Mesendoderm (in vitro differentiated cells): ENCODE measurements at regions not wholly inside any gene's neighbourhood (a gene's known extent, or its start where the extent isn't known, plus 50 kb on each side); places are given as distances from the start of the nearest gene placed in this dataset.
"Not testable (repeated sequence)": the region's sequence is repeated elsewhere in the genome, so short reads cannot be mapped to it uniquely, and the experiment has no call there.

Experiments used
- DNase-seq: peaks from one replicate; pipeline ENCODE4 v3.0.0; 2013
- H2AK5ac ChIP-seq: 2 replicates; pipeline ENCODE4 v1.6.1; 2013; ENCODE audit warnings: low read length, inconsistent platforms
- H2BK120ac ChIP-seq: 2 replicates; pipeline ENCODE4 v1.6.1; 2013; ENCODE audit warnings: low read depth, mild to moderate bottlenecking, low read length, moderate library complexity, mixed read lengths
- H2BK15ac ChIP-seq: replicated peaks from 2 replicates; pipeline ENCODE4 v1.6.1; 2013; ENCODE audit warnings: low read depth, mild to moderate bottlenecking, moderate library complexity
- H2BK5ac ChIP-seq: 2 replicates; pipeline ENCODE4 v1.6.1; 2013; ENCODE audit warnings: low read length, inconsistent platforms
- H3K18ac ChIP-seq: 2 replicates; pipeline ENCODE4 v1.6.1; 2013; ENCODE audit warnings: mild to moderate bottlenecking, low read length, mixed read lengths
- H3K23ac ChIP-seq: one replicate; pipeline ENCODE4 v1.6.1; 2013; ENCODE audit warnings: low read length
- H3K27ac ChIP-seq: 2 replicates; pipeline ENCODE4 v1.5.1; 2013; ENCODE audit warnings: low read depth, mild to moderate bottlenecking, inconsistent platforms, low read length, moderate library complexity
- H3K27me3 ChIP-seq: 2 replicates; pipeline ENCODE4 v1.6.1; 2013; ENCODE audit warnings: low read length, control low read depth, mild to moderate bottlenecking, inconsistent platforms; ENCODE audit not compliant: insufficient read depth, poor library complexity
- H3K36me3 ChIP-seq: 2 replicates; pipeline ENCODE4 v1.6.1; 2013; ENCODE audit warnings: low read length, inconsistent platforms; ENCODE audit not compliant: control insufficient read depth, insufficient read depth
- H3K4ac ChIP-seq: one replicate; pipeline ENCODE4 v1.6.1; 2013; ENCODE audit warnings: low read depth, mild to moderate bottlenecking, low read length, moderate library complexity
- H3K4me1 ChIP-seq: 2 replicates; pipeline ENCODE4 v1.6.1; 2013; ENCODE audit warnings: low read depth, low read length, inconsistent platforms; ENCODE audit not compliant: control insufficient read depth
- H3K4me2 ChIP-seq: 2 replicates; pipeline ENCODE4 v1.6.1; 2013; ENCODE audit warnings: low read length
- H3K4me3 ChIP-seq: 2 replicates; pipeline ENCODE4 v1.5.1; 2013; ENCODE audit warnings: mild to moderate bottlenecking, low read length
- H3K56ac ChIP-seq: one replicate; pipeline ENCODE4 v1.6.1; 2013; ENCODE audit warnings: low read length
- H3K79me1 ChIP-seq: 2 replicates; pipeline ENCODE4 v1.6.1; 2013; ENCODE audit warnings: low read length, inconsistent platforms
- H3K79me2 ChIP-seq: 2 replicates; pipeline ENCODE4 v1.6.1; 2013; ENCODE audit warnings: mild to moderate bottlenecking, low read length; ENCODE audit not compliant: control insufficient read depth, insufficient read depth
- H3K9ac ChIP-seq: 2 replicates; pipeline ENCODE4 v1.6.1; 2013; ENCODE audit warnings: low read length, inconsistent platforms
- H4K5ac ChIP-seq: one replicate; pipeline ENCODE4 v1.6.1; 2013; ENCODE audit warnings: low read length
- H4K8ac ChIP-seq: one replicate; pipeline ENCODE4 v1.6.1; 2013; ENCODE audit warnings: low read depth, mild to moderate bottlenecking, control low read depth, low read length, moderate library complexity
- WGBS: extraction: QIAGEN DNeasy Blood & Tissue Kit; methylation state at CpG from one replicate; pipeline ENCODE4 v1.1.7; 2013; ENCODE audit warnings: low lambda C conversion rate, missing lambda C conversion rate; ENCODE audit not compliant: insufficient coverage; ENCODE audit errors: extremely low coverage; 5-methylcytosine and 5-hydroxymethylcytosine counted together

- not testable (repeated sequence) for H3K36me3 ChIP-seq, H3K9ac ChIP-seq, H2BK15ac ChIP-seq, H2BK120ac ChIP-seq, H2BK5ac ChIP-seq, H2AK5ac ChIP-seq, H4K8ac ChIP-seq, H3K4me3 ChIP-seq, H3K4me2 ChIP-seq, H3K27ac ChIP-seq, DNase-seq, H3K79me1 ChIP-seq, H3K4me1 ChIP-seq, H4K5ac ChIP-seq, H3K4ac ChIP-seq, H3K56ac ChIP-seq, H3K18ac ChIP-seq, H3K27me3 ChIP-seq, H3K79me2 ChIP-seq, H3K23ac ChIP-seq
- no CpG with 5 or more reads among the region's 4 CpGs for WGBS
These were observed 49.9 kb upstream of the CFAP126 start for GRCh38 chr1:161417536-161417935.
